ENCODE measurements at regions not wholly inside any gene's neighbourhood (a gene's known extent, or its start where the extent isn't known, plus 50 kb on each side); places are given as distances from the start of the nearest gene placed in this dataset.

DNA sequence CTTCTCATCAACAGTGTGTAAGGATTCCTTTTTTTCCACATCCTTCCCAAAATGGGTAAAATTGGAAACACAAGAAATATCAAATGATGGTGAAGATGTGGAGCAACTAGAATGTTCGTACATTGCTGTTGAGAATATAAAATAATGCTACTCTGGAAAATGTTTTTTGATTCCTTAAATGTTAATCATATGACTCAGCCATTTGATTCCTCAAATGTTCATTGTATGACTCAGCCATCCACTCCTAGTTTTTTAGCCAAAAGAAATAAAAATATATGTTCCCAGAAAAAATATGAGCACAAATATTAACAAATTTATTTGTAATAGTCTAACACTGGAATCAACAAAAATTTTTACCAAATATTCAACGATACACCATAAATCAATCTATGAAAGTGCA lies 1108.6 kb downstream of the LRFN5 start:
- H3K4me1 ChIP-seq (ENCODE audit: control insufficient read depth in 3 of 3, insufficient read depth in 2 of 3, low read depth in 1 of 3, low read length in 2 of 3): no peaks in the 10 kb centered on the region
- H3K27ac ChIP-seq (ENCODE audit: low read depth in 1 of 3, low read length in 2 of 3): no peak overlapping the region
- H3K27me3 ChIP-seq (ENCODE audit: control insufficient read depth in 3 of 3, insufficient read depth in 3 of 3, low read length in 3 of 3): no peaks in the 10 kb centered on the region
- H3K36me3 ChIP-seq (ENCODE audit: control insufficient read depth in 3 of 3, insufficient read depth in 2 of 3, low read depth in 1 of 3, low read length in 3 of 3): no peaks in the 10 kb centered on the region
- H3K9me3 ChIP-seq (ENCODE audit: control insufficient read depth in 2 of 2, insufficient read depth in 1 of 2, low read depth in 1 of 2, low read length in 1 of 2): no peaks in the 10 kb centered on the region
- no peak overlapping the region for H3K4me3 ChIP-seq (ENCODE audit: low read depth in 1 of 3, low read length in 3 of 3)
- no peak for FAIRE-seq
- WGBS, 3 donors: 66 to 78% (median 73%) methylated on average over 2 of the region's 2 CpGs
- no peak for DNase-seq

DNA sequence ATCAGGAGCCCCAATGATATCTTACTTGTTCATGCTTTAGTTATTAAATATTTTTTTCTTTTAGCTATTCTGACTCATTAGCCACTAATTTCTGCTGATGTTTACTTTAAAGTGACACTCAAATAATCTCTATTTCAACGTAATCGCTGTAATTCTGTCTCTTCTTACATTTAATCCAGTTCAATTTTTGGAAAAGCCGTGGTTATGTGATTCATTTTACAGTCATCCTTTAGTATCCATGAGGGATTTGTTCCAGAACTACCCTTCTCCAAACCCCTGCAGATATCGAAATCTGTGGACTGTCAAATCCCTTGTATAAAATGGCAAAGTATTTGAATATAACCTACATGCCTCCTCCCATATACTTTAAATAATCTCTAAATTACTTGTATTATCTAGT lies 1103.4 kb downstream of the LRFN5 start:
- no peak overlapping the region for H3K4me3 ChIP-seq (ENCODE audit: low read depth in 1 of 3, low read length in 3 of 3)
- no peaks in the 10 kb centered on the region for H3K4me1 ChIP-seq (ENCODE audit: control insufficient read depth in 3 of 3, insufficient read depth in 2 of 3, low read depth in 1 of 3, low read length in 2 of 3)
- H3K27ac ChIP-seq (ENCODE audit: low read depth in 1 of 3, low read length in 2 of 3): no peak overlapping the region
- FAIRE-seq (no peak), DNase-seq (no peak)
- 85 to 90% (median 87%) methylated on average over 4 of the region's 4 CpGs for WGBS, 3 donors
- H3K36me3 ChIP-seq (ENCODE audit: control insufficient read depth in 3 of 3, insufficient read depth in 2 of 3, low read depth in 1 of 3, low read length in 3 of 3): no peaks in the 10 kb centered on the region
- H3K27me3 ChIP-seq (ENCODE audit: control insufficient read depth in 3 of 3, insufficient read depth in 3 of 3, low read length in 3 of 3): no peaks in the 10 kb centered on the region
- no peaks in the 10 kb centered on the region for H3K9me3 ChIP-seq (ENCODE audit: control insufficient read depth in 2 of 2, insufficient read depth in 1 of 2, low read depth in 1 of 2, low read length in 1 of 2)

DNA sequence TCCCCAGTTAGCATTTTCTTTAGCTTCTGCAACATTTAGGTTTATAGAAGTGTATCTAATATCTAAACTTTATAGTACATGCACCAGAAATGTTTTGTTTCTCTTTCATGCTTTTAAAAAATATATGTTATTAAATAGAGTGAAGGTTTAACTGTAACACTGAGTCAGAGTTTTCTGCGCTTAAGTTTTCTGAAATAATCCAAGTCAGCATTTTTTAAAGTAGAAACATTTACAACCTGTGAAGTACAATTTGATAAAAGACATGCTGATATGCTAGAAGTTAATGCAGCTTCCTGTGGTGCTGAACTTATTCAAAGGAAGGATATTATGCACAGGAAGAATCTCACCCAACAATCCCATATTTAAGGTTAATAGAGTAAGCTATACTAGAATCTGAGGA lies 1096.8 kb downstream of the LRFN5 start:
- Histone ChIP-seq H3K36me3 (ENCODE audit: control insufficient read depth in 3 of 3, insufficient read depth in 2 of 3, low read depth in 1 of 3, low read length in 3 of 3) (no peaks in the 10 kb centered on the region), H3K9me3 (ENCODE audit: control insufficient read depth in 2 of 2, insufficient read depth in 1 of 2, low read depth in 1 of 2, low read length in 1 of 2) (no peaks in the 10 kb centered on the region), H3K4me3 (ENCODE audit: low read depth in 1 of 3, low read length in 3 of 3) (no peak overlapping the region), H3K27ac (ENCODE audit: low read depth in 1 of 3, low read length in 2 of 3) (no peak overlapping the region), H3K4me1 (ENCODE audit: control insufficient read depth in 3 of 3, insufficient read depth in 2 of 3, low read depth in 1 of 3, low read length in 2 of 3) (no peaks in the 10 kb centered on the region), H3K27me3 (ENCODE audit: control insufficient read depth in 3 of 3, insufficient read depth in 3 of 3, low read length in 3 of 3) (no peaks in the 10 kb centered on the region)
- DNase-seq (no peak), FAIRE-seq (no peak)
- WGBS, 3 donors: 84 to 92% (median 88%) methylated on average over 1 of the region's 1 CpG

DNA sequence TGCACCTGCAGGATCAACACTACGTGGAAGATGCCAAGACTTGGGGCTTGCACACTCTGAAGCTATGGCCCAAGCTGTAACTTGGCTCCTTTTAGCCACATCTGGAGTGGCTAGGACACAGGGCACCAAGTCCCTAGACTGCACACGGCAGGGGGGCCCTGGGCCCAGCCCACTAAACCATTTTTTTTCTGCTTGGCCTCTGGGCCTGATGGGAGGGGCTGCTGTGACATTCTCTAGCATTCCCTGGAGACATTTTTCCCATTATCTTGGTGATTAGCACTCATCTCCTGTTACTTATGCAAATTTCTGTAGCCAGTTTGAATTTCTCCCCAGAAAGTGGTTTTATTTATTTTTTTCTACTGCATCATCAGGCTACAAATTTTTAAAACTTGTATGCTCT lies 1080.7 kb downstream of the LRFN5 start:
- H3K4me3 ChIP-seq (ENCODE audit: low read depth in 1 of 3, low read length in 3 of 3): no peak overlapping the region
- FAIRE-seq: no peak
- WGBS, 3 donors: 18 to 59% (median 34%) methylated on average over 2 of the region's 2 CpGs

DNA sequence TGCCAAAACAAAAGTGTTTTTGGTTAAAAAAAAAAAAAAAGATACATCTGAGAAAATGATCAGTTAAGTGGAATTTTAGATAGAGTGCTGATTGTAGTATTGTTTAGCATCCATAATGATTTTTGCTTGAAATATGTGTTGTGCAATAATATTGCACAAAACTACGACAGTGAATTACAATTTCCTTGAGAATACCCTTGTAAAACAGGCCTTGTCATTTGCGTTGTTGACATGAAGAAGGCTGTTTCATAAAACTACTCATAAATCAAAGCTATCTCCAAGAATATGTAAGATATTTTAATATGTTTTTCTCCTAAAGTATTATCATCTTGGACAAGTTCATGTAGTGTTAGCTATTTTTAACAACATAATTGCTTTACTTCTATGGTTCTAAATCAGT lies 1077.0 kb downstream of the LRFN5 start:
- FAIRE-seq: no peak
- H3K4me3 ChIP-seq (ENCODE audit: low read depth in 1 of 3, low read length in 3 of 3): no peak overlapping the region
- H3K4me1 ChIP-seq (ENCODE audit: control insufficient read depth in 3 of 3, insufficient read depth in 2 of 3, low read depth in 1 of 3, low read length in 2 of 3): no peaks in the 10 kb centered on the region
- 66 to 78% (median 69%) methylated on average over 2 of the region's 2 CpGs for WGBS, 3 donors
- no peaks in the 10 kb centered on the region for H3K27me3 ChIP-seq (ENCODE audit: control insufficient read depth in 3 of 3, insufficient read depth in 3 of 3, low read length in 3 of 3)
- H3K36me3 ChIP-seq (ENCODE audit: control insufficient read depth in 3 of 3, insufficient read depth in 2 of 3, low read depth in 1 of 3, low read length in 3 of 3): no peaks in the 10 kb centered on the region
- H3K9me3 ChIP-seq (ENCODE audit: control insufficient read depth in 2 of 2, insufficient read depth in 1 of 2, low read depth in 1 of 2, low read length in 1 of 2): peaks cover 0 to 2% of the 10 kb centered on the region in 2 donors
- no peak overlapping the region for H3K27ac ChIP-seq (ENCODE audit: low read depth in 1 of 3, low read length in 2 of 3)
- DNase-seq: no peak

More for the DNA sequence above, 1080.7 kb downstream of the LRFN5 start:
- no peak for DNase-seq
- Histone ChIP-seq H3K27ac (ENCODE audit: low read depth in 1 of 3, low read length in 2 of 3) (no peak overlapping the region), H3K9me3 (ENCODE audit: control insufficient read depth in 2 of 2, insufficient read depth in 1 of 2, low read depth in 1 of 2, low read length in 1 of 2) (peaks cover 0 to 2% of the 10 kb centered on the region in 2 donors), H3K27me3 (ENCODE audit: control insufficient read depth in 3 of 3, insufficient read depth in 3 of 3, low read length in 3 of 3) (no peaks in the 10 kb centered on the region), H3K36me3 (ENCODE audit: control insufficient read depth in 3 of 3, insufficient read depth in 2 of 3, low read depth in 1 of 3, low read length in 3 of 3) (no peaks in the 10 kb centered on the region), H3K4me1 (ENCODE audit: control insufficient read depth in 3 of 3, insufficient read depth in 2 of 3, low read depth in 1 of 3, low read length in 2 of 3) (no peaks in the 10 kb centered on the region)

DNA sequence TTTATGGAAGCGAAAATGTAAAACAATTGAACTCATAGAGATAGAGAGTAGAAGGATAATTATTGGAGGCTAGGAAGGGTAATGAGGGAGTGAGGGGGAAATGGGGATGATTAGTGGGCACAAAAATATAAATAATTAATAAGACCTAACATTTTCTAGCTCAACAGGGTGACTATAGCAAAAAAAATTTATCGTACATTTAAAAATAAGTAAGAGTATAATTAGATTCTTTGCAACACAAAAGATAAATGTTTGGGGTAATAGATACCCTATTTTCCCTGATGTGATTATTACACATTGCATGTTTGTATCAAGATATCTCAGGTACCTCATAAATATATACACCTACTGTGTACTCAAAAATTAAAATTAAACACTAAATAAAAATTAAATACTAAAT lies 1070.0 kb downstream of the LRFN5 start:
- no peak overlapping the region for H3K27ac ChIP-seq (ENCODE audit: low read depth in 1 of 3, low read length in 2 of 3)
- no peaks in the 10 kb centered on the region for H3K9me3 ChIP-seq (ENCODE audit: control insufficient read depth in 2 of 2, insufficient read depth in 1 of 2, low read depth in 1 of 2, low read length in 1 of 2)
- FAIRE-seq (no peak), DNase-seq (no peak)
- WGBS, 3 donors: 86 to 97% (median 89%) methylated on average over 2 of the region's 2 CpGs
- H3K4me1 ChIP-seq (ENCODE audit: control insufficient read depth in 3 of 3, insufficient read depth in 2 of 3, low read depth in 1 of 3, low read length in 2 of 3): no peaks in the 10 kb centered on the region
- no peak overlapping the region for H3K4me3 ChIP-seq (ENCODE audit: low read depth in 1 of 3, low read length in 3 of 3)
- H3K36me3 ChIP-seq (ENCODE audit: control insufficient read depth in 3 of 3, insufficient read depth in 2 of 3, low read depth in 1 of 3, low read length in 3 of 3): no peaks in the 10 kb centered on the region
- H3K27me3 ChIP-seq (ENCODE audit: control insufficient read depth in 3 of 3, insufficient read depth in 3 of 3, low read length in 3 of 3): no peaks in the 10 kb centered on the region

DNA sequence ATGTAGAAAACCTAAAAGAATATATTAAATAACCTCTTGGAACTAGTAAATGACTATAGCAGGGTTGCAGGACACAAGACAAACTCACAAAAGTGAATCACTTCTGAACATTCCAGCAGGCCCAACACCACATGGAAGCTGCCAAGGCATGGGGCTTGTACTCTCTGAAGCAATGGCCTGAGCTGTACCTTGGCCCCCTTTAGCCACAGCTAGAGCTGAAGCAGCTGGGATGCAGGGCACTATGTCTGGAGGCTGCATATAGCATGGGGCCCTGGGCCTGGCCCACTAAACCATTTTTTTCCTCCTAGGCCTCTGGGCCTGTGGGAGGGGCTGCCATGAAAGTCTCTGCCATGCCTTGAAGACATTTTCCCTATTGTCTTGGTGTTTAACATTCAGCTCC lies 1067.3 kb downstream of the LRFN5 start:
- Histone ChIP-seq H3K9me3 (ENCODE audit: control insufficient read depth in 2 of 2, insufficient read depth in 1 of 2, low read depth in 1 of 2, low read length in 1 of 2) (no peaks in the 10 kb centered on the region), H3K27ac (ENCODE audit: low read depth in 1 of 3, low read length in 2 of 3) (no peak overlapping the region), H3K4me1 (ENCODE audit: control insufficient read depth in 3 of 3, insufficient read depth in 2 of 3, low read depth in 1 of 3, low read length in 2 of 3) (no peaks in the 10 kb centered on the region), H3K27me3 (ENCODE audit: control insufficient read depth in 3 of 3, insufficient read depth in 3 of 3, low read length in 3 of 3) (no peaks in the 10 kb centered on the region), H3K4me3 (ENCODE audit: low read depth in 1 of 3, low read length in 3 of 3) (no peak overlapping the region), H3K36me3 (ENCODE audit: control insufficient read depth in 3 of 3, insufficient read depth in 2 of 3, low read depth in 1 of 3, low read length in 3 of 3) (no peaks in the 10 kb centered on the region)
- FAIRE-seq (no peak), DNase-seq (no peak)

DNA sequence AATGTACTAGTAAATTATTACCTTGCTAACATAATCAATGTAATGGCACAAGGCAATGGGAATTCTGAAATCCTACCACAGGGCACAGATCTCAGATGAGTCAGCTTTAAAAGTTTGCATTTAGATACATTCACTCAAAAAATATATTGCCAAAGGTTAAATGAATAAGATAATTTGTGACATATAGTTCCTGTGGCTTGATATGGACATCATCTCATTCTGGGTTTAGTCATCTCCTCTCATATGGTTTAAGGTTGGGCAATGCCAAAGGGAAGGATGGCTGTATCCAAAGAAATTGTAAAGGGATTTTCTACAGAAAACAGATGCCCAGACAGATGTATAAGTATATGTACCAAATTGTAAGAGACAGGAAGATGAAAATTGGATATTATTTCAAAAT lies 1065.0 kb downstream of the LRFN5 start:
- Histone ChIP-seq H3K36me3 (ENCODE audit: control insufficient read depth in 3 of 3, insufficient read depth in 2 of 3, low read depth in 1 of 3, low read length in 3 of 3) (no peaks in the 10 kb centered on the region), H3K4me1 (ENCODE audit: control insufficient read depth in 3 of 3, insufficient read depth in 2 of 3, low read depth in 1 of 3, low read length in 2 of 3) (no peaks in the 10 kb centered on the region), H3K27ac (ENCODE audit: low read depth in 1 of 3, low read length in 2 of 3) (no peak overlapping the region), H3K4me3 (ENCODE audit: low read depth in 1 of 3, low read length in 3 of 3) (no peak overlapping the region), H3K27me3 (ENCODE audit: control insufficient read depth in 3 of 3, insufficient read depth in 3 of 3, low read length in 3 of 3) (no peaks in the 10 kb centered on the region), H3K9me3 (ENCODE audit: control insufficient read depth in 2 of 2, insufficient read depth in 1 of 2, low read depth in 1 of 2, low read length in 1 of 2) (peaks cover 0 to 1% of the 10 kb centered on the region in 2 donors)
- DNase-seq (no peak), FAIRE-seq (no peak)

DNA sequence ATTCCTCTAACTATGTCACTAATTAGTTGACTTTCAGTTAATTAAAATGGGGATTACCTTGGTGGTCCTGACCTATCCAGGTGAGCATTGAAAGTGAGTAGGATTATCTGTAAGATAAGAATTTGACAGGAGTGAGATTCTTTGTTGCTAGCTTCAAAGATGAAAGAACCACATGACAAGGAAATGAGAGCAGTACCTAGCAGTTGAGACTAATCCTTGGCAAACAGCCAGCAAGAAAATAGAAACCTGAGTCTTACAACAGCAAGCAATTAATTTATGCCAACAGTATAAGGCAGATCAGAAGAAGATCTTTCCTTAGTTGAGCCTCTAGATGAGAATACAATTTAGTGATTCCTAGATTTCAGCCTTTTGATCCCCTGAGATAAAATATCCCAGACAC lies 1058.4 kb downstream of the LRFN5 start:
- H3K27ac ChIP-seq (ENCODE audit: low read depth in 1 of 3, low read length in 2 of 3): no peak overlapping the region
- no peak for DNase-seq
- no peaks in the 10 kb centered on the region for H3K4me1 ChIP-seq (ENCODE audit: control insufficient read depth in 3 of 3, insufficient read depth in 2 of 3, low read depth in 1 of 3, low read length in 2 of 3)
- no peak for FAIRE-seq
- peaks cover 3 to 6% of the 10 kb centered on the region in 2 donors for H3K9me3 ChIP-seq (ENCODE audit: control insufficient read depth in 2 of 2, insufficient read depth in 1 of 2, low read depth in 1 of 2, low read length in 1 of 2)
- H3K27me3 ChIP-seq (ENCODE audit: control insufficient read depth in 3 of 3, insufficient read depth in 3 of 3, low read length in 3 of 3): no peaks in the 10 kb centered on the region
- H3K36me3 ChIP-seq (ENCODE audit: control insufficient read depth in 3 of 3, insufficient read depth in 2 of 3, low read depth in 1 of 3, low read length in 3 of 3): no peaks in the 10 kb centered on the region
- no peak overlapping the region for H3K4me3 ChIP-seq (ENCODE audit: low read depth in 1 of 3, low read length in 3 of 3)

All from small intestine (tissue), 7 donors.